ENCODE measurements at regions not wholly inside any gene's neighbourhood (a gene's known extent, or its start where the extent isn't known, plus 50 kb on each side); places are given as distances from the start of the nearest gene placed in this dataset.

DNA sequence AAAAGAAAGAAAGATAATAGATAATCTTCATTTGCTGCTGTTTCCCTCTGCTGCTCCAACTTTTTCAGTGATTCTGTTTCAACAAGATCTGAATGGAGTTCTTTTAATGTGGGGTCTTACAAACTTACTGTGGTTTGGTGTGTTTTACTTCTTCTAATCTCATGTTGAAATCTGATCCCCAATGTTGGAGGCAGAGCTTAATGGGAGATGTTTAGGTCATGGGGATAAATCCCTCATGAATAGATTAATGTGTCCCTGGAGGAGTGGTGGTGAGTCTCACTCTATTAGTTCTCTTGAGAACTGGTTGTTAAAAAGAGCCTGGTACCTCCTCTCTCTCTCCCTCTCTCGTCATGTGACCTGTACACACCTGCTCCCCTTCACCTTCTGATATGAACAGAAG is 442.4 kb downstream of the EPHA4 start:
- no peak for TF ChIP-seq EZH2phosphoT487 (IDR thresholded peaks at IDR 0.05; ENCODE audit: borderline replicate concordance, low read length)
- TF ChIP-seq, protein P1, sequence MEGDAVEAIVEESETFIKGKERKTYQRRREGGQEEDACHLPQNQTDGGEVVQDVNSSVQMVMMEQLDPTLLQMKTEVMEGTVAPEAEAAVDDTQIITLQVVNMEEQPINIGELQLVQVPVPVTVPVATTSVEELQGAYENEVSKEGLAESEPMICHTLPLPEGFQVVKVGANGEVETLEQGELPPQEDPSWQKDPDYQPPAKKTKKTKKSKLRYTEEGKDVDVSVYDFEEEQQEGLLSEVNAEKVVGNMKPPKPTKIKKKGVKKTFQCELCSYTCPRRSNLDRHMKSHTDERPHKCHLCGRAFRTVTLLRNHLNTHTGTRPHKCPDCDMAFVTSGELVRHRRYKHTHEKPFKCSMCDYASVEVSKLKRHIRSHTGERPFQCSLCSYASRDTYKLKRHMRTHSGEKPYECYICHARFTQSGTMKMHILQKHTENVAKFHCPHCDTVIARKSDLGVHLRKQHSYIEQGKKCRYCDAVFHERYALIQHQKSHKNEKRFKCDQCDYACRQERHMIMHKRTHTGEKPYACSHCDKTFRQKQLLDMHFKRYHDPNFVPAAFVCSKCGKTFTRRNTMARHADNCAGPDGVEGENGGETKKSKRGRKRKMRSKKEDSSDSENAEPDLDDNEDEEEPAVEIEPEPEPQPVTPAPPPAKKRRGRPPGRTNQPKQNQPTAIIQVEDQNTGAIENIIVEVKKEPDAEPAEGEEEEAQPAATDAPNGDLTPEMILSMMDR (IDR thresholded peaks at IDR 0.05; ENCODE audit: low read depth, low read length, poor library complexity, severe bottlenecking) = no peak
